HS-5 (cell line): ENCODE measurements at regions not wholly inside any gene's neighbourhood (a gene's known extent, or its start where the extent isn't known, plus 50 kb on each side); places are given as distances from the start of the nearest gene placed in this dataset.
"Not testable (repeated sequence)": the region's sequence is repeated elsewhere in the genome, so short reads cannot be mapped to it uniquely, and the experiment has no call there.

ENCODE experiments used
- DNase-seq: peaks from one replicate; pipeline ENCODE4 v3.0.0-alpha.2; 2012; ENCODE audit warnings: low read depth

GRCh38 chr2:124967325-124967724, 942.2 kb downstream of the CNTNAP5 start:
- no peak for DNase-seq

- no peak for DNase-seq
These were observed 944.9 kb downstream of the CNTNAP5 start for GRCh38 chr2:124970030-124970429.

- no peak for DNase-seq
These were observed 948.3 kb downstream of the CNTNAP5 start for GRCh38 chr2:124973396-124973795.

GRCh38 chr2:124975224-124975623, 950.1 kb downstream of the CNTNAP5 start:
- DNase-seq = no peak

GRCh38 chr2:124975648-124976047, 950.6 kb downstream of the CNTNAP5 start:
- no peak for DNase-seq

GRCh38 chr2:124978597-124978996, 953.5 kb downstream of the CNTNAP5 start:
- DNase-seq = no peak

GRCh38 chr2:124983595-124983994, 958.5 kb downstream of the CNTNAP5 start:
- peak; percentile 89 for DNase-seq

GRCh38 chr2:124985270-124985669, 960.2 kb downstream of the CNTNAP5 start:
- DNase-seq = no peak

GRCh38 chr2:124986136-124986535, 961.0 kb downstream of the CNTNAP5 start:
- no peak for DNase-seq

- DNase-seq = not testable (repeated sequence)
These were observed 961.8 kb downstream of the CNTNAP5 start for GRCh38 chr2:124986870-124987269.

- not testable (repeated sequence) for DNase-seq
These were observed 962.3 kb downstream of the CNTNAP5 start for GRCh38 chr2:124987436-124987835.

- DNase-seq = no peak
These were observed 963.0 kb downstream of the CNTNAP5 start for GRCh38 chr2:124988111-124988510.

- no peak for DNase-seq
These were observed 963.7 kb downstream of the CNTNAP5 start for GRCh38 chr2:124988794-124989193.

GRCh38 chr2:124993809-124994208, 968.7 kb downstream of the CNTNAP5 start:
- DNase-seq = no peak

GRCh38 chr2:124995185-124995912, 970.3 kb downstream of the CNTNAP5 start:
- DNase-seq = no peak

GRCh38 chr2:124996406-124996805, 971.3 kb downstream of the CNTNAP5 start:
- DNase-seq = no peak

GRCh38 chr2:124999906-125000305, 974.8 kb downstream of the CNTNAP5 start:
- DNase-seq = no peak

- no peak for DNase-seq
These were observed 979.2 kb downstream of the CNTNAP5 start for GRCh38 chr2:125004106-125004800.

GRCh38 chr2:125006676-125007075, 981.6 kb downstream of the CNTNAP5 start:
- DNase-seq = no peak

- DNase-seq = not testable (repeated sequence)
These were observed 1003.6 kb downstream of the CNTNAP5 start for GRCh38 chr2:125028721-125029120.

- no peak for DNase-seq
These were observed 1008.8 kb downstream of the CNTNAP5 start for GRCh38 chr2:125033871-125034270.

- no peak for DNase-seq
These were observed 1012.1 kb downstream of the CNTNAP5 start for GRCh38 chr2:125037135-125037653.

GRCh38 chr2:125041846-125042245, 1016.8 kb downstream of the CNTNAP5 start:
- no peak for DNase-seq
